ENCODE measurements at regions not wholly inside any gene's neighbourhood (a gene's known extent, or its start where the extent isn't known, plus 50 kb on each side); places are given as distances from the start of the nearest gene placed in this dataset.
"Not testable (repeated sequence)": the region's sequence is repeated elsewhere in the genome, so short reads cannot be mapped to it uniquely, and the experiment has no call there.

- H3K9me3 ChIP-seq (replicated peaks in 1 of 11), result no peaks in the 10 kb centered on the region
- no peak overlapping the region for H3K9ac ChIP-seq
- no peaks in the 10 kb centered on the region for H4K20me1 ChIP-seq
- TF ChIP-seq Cebpa-rat (IDR thresholded peaks at IDR 0.05), result no peak
- H3K36me3 ChIP-seq, result no peaks in the 10 kb centered on the region
- H3K27ac ChIP-seq, result no peak overlapping the region
- H3K4me3 ChIP-seq, result no peak overlapping the region
- H3K4me1 ChIP-seq, result no peaks in the 10 kb centered on the region
- H3K4me2 ChIP-seq, result no peak overlapping the region
- no peaks in the 10 kb centered on the region for H3K27me3 ChIP-seq
Observed at GRCh38 chr4:93947286-93947685, 118.7 kb downstream of the ATOH1 start.

GRCh38 chr4:93950239-93950638, 121.7 kb downstream of the ATOH1 start:
- not testable (repeated sequence) for H3K4me3 ChIP-seq; H3K27me3 ChIP-seq; H3K36me3 ChIP-seq; H3K9me3 ChIP-seq (replicated peaks in 1 of 11); H4K20me1 ChIP-seq; H3K4me2 ChIP-seq; H3K9ac ChIP-seq; H3K27ac ChIP-seq; H3K4me1 ChIP-seq
- 0 out of 22 replicates have a peak, but pooled peaks of 1 of the 11 experiments have one; percentile 7 for TF ChIP-seq Cebpa-rat (IDR thresholded peaks at IDR 0.05)

DNA sequence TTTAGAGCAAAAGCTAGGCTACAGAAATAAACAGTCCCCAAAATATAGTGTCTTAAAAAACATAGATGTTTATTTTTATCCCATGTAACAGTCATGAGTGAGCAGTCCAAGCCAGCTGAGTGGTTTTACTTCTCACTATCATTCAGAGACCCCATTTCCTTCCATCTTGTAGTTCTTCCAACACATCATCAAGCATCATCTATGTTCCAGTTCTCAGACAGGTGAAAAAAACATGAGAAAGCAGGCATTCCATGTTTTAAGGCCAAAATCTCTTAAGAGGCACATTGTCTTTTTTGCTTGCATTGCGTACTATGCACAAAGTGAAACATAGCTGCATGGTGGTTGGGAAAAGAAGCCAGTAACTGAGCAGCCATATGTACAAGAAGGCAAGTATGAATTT, 128.6 kb downstream of the ATOH1 start:
- H3K4me3 ChIP-seq, result no peak overlapping the region
- 0 out of 22 replicates have a peak, but pooled peaks cover 0 to 4% (median 0%) of the 10 kb centered on the region in 11 experiments for H3K9me3 ChIP-seq (replicated peaks in 1 of 11)
- TF ChIP-seq Cebpa-rat (IDR thresholded peaks at IDR 0.05), result no peak
- H3K27me3 ChIP-seq, result no peaks in the 10 kb centered on the region
- H3K9ac ChIP-seq, result no peak overlapping the region
- H4K20me1 ChIP-seq, result no peaks in the 10 kb centered on the region
- H3K36me3 ChIP-seq, result no peaks in the 10 kb centered on the region
- H3K27ac ChIP-seq, result no peak overlapping the region
- no peaks in the 10 kb centered on the region for H3K4me1 ChIP-seq
- H3K4me2 ChIP-seq, result no peak overlapping the region

- H3K9ac ChIP-seq, result no peak overlapping the region
- H3K36me3 ChIP-seq, result no peaks in the 10 kb centered on the region
- H3K4me2 ChIP-seq, result no peak overlapping the region
- TF ChIP-seq Cebpa-rat (IDR thresholded peaks at IDR 0.05), result no peak
- no peaks in the 10 kb centered on the region for H3K4me1 ChIP-seq
- no peak overlapping the region for H3K4me3 ChIP-seq
- H3K27ac ChIP-seq, result no peak overlapping the region
- H3K27me3 ChIP-seq, result no peaks in the 10 kb centered on the region
- H4K20me1 ChIP-seq, result no peaks in the 10 kb centered on the region
- no peaks in the 10 kb centered on the region for H3K9me3 ChIP-seq (replicated peaks in 1 of 11)
Observed at GRCh38 chr4:93960450-93960849, 131.9 kb downstream of the ATOH1 start.

GRCh38 chr4:93960916-93961315, 132.4 kb downstream of the ATOH1 start:
- TF ChIP-seq Cebpa-rat (IDR thresholded peaks at IDR 0.05), result no peak
- Histone ChIP-seq H3K36me3 (no peaks in the 10 kb centered on the region), H4K20me1 (no peaks in the 10 kb centered on the region), H3K9me3 (replicated peaks in 1 of 11) (no peaks in the 10 kb centered on the region), H3K4me1 (no peaks in the 10 kb centered on the region), H3K4me3 (no peak overlapping the region), H3K4me2 (no peak overlapping the region), H3K9ac (no peak overlapping the region), H3K27me3 (no peaks in the 10 kb centered on the region), H3K27ac (no peak overlapping the region)

DNA sequence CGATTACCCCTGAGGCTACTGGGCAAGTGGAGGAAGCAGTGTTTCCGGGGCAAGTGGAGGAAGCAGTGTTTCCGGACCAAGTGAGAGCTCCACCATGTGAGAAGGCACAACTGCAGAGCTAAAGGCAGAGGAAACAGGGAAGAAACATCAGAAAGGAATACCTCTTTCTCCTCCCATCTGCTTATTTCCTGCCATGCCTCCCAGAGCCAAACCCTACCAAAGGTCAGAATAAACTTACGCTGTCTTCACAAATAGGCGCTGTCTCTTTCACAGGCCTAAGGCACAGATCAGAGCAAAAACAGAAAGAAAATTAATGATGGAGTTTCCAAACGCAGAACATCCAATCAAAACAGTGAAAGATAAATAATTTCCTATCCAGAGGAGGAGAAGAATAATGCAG, 153.0 kb downstream of the ATOH1 start:
- peaks cover 0 to 7% (median 0%) of the 10 kb centered on the region in 11 experiments; a peak in 2 of 22 replicates for H3K9me3 ChIP-seq (replicated peaks in 1 of 11)
- no peaks in the 10 kb centered on the region for H3K27me3 ChIP-seq
- H3K4me1 ChIP-seq, result no peaks in the 10 kb centered on the region
- H3K4me2 ChIP-seq, result no peak overlapping the region
- TF ChIP-seq Cebpa-rat (IDR thresholded peaks at IDR 0.05), result no peak
- no peak overlapping the region for H3K27ac ChIP-seq
- no peaks in the 10 kb centered on the region for H4K20me1 ChIP-seq
- H3K4me3 ChIP-seq, result no peak overlapping the region
- no peaks in the 10 kb centered on the region for H3K36me3 ChIP-seq
- H3K9ac ChIP-seq, result no peak overlapping the region

DNA sequence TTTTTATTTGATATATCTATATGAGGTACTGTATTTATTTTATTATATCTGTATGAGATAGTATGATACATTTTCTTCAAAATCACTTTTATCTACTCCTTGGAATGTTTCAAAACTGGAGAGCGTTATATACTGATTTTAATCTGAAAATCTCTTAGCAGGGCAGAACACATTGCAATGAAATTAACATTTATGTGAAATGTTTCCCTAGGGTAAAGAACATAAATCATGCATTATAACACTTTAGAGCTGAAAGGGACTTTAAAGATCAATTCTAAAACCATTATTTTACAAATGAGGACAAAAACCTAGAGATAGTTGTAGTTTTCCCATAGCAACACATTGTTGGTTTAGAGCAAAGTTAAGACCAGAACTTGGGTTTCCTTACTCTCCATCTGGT, 153.7 kb downstream of the ATOH1 start:
- H3K27ac ChIP-seq, result no peak overlapping the region
- H3K4me1 ChIP-seq, result no peaks in the 10 kb centered on the region
- H3K36me3 ChIP-seq, result no peaks in the 10 kb centered on the region
- H3K9me3 ChIP-seq (replicated peaks in 1 of 11), result peaks cover 0 to 7% (median 0%) of the 10 kb centered on the region in 11 experiments; a peak in 2 of 22 replicates
- no peaks in the 10 kb centered on the region for H3K27me3 ChIP-seq
- H3K4me2 ChIP-seq, result no peak overlapping the region
- H4K20me1 ChIP-seq, result no peaks in the 10 kb centered on the region
- no peak overlapping the region for H3K9ac ChIP-seq
- TF ChIP-seq Cebpa-rat (IDR thresholded peaks at IDR 0.05), result no peak
- H3K4me3 ChIP-seq, result no peak overlapping the region

DNA sequence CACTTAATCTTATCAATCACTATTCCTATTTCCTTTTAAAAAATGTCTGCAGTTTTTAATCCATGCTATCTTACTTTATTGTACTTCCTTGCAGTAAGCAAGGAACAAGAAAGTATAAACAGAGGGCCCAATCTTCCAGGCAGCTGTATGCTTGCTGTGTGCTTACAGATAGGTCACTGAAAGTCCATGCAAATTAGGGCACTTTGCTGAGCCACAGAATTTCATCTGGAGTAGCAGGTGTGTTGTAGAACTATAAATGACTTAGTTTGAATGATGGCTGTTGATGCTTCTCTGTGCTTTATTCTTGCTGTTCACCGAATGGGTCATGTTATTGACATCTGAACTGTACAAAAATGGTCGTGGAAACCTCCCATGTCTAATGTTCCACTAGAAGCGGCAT, 154.6 kb downstream of the ATOH1 start:
- no peak overlapping the region for H3K9ac ChIP-seq
- no peak overlapping the region for H3K4me3 ChIP-seq
- no peaks in the 10 kb centered on the region; a peak in 1 of 22 replicates for H3K9me3 ChIP-seq (replicated peaks in 1 of 11)
- no peak overlapping the region for H3K4me2 ChIP-seq
- no peaks in the 10 kb centered on the region for H4K20me1 ChIP-seq
- H3K27ac ChIP-seq, result no peak overlapping the region
- H3K4me1 ChIP-seq, result no peaks in the 10 kb centered on the region
- H3K36me3 ChIP-seq, result no peaks in the 10 kb centered on the region
- TF ChIP-seq Cebpa-rat (IDR thresholded peaks at IDR 0.05), result no peak
- H3K27me3 ChIP-seq, result no peaks in the 10 kb centered on the region

DNA sequence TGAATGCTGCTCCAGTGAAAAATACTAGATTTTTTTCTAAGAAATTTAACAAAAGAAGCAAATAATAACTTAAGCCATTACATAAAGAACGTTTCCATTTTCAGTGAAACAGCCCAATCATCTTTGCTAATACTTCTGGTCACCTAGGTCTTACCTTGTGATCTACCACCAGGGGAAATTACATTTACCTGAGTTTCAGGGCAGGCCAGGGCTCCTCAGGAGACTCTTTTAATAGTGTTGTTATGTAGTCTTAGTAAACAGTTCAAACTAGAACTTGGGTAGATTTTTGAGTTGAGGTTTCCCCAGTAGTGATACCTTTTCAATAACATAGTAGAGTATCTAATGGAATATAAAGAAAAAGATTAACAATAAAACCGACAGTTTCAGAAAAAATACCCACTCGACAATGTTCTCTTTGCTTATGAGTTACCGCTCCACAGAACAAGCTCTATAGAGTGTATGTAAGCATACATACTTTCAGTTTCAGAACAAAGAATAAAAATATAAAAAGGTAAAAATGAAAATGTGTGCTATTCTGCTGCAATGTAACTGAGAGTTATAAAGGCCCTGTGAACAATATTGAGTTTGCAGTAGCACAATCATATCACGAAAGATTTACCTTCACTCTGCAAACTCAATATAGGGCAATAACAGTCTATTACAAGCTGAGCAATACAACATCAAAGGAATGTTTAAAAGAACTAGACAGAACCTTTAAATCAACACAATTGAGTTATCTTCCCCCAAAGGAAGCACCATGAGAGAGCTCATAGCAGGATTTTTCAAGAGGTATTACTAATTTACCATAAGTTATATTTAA, 165.8 kb downstream of the ATOH1 start:
- no peak for TF ChIP-seq Cebpa-rat (IDR thresholded peaks at IDR 0.05)
- no peak overlapping the region for H3K4me3 ChIP-seq
- no peaks in the 10 kb centered on the region for H3K4me1 ChIP-seq
- H3K27ac ChIP-seq, result no peak overlapping the region
- H3K27me3 ChIP-seq, result no peaks in the 10 kb centered on the region
- H3K4me2 ChIP-seq, result no peak overlapping the region
- no peaks in the 10 kb centered on the region for H3K9me3 ChIP-seq (replicated peaks in 1 of 11)
- no peaks in the 10 kb centered on the region for H4K20me1 ChIP-seq
- H3K36me3 ChIP-seq, result no peaks in the 10 kb centered on the region
- H3K9ac ChIP-seq, result no peak overlapping the region

DNA sequence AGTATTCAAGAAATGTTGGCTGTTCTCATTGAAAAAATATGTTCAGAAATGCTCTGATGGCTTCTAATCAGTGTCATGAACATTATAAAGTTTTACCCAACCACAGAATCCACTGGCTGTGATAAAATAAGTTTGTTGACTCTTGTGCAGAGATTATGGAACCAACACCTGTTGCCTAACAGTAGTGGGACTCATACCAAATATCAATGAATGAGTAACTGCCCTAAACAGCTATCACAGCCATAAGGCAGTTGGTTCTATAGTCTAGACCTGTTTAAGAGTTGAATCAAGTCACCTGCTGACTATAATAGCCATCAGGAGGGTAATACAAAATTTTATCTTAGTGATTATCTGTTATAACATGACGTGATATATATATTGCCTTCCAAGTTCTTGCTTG, 168.3 kb downstream of the ATOH1 start:
- TF ChIP-seq Cebpa-rat (IDR thresholded peaks at IDR 0.05), result no peak
- Histone ChIP-seq H3K9ac (no peak overlapping the region), H3K9me3 (replicated peaks in 1 of 11) (no peaks in the 10 kb centered on the region), H3K4me2 (no peak overlapping the region), H3K27me3 (no peaks in the 10 kb centered on the region), H3K4me3 (no peak overlapping the region), H3K4me1 (no peaks in the 10 kb centered on the region), H3K27ac (no peak overlapping the region), H4K20me1 (no peaks in the 10 kb centered on the region), H3K36me3 (no peaks in the 10 kb centered on the region)

Data from BLaER1 treated with 17β-estradiol and CSF1 and Interleukin-3, amounts not matched to agents 10 nM and 100 nM (cell line).